SK-N-SH (cell line): ENCODE measurements at regions not wholly inside any gene's neighbourhood (a gene's known extent, or its start where the extent isn't known, plus 50 kb on each side); places are given as distances from the start of the nearest gene placed in this dataset.

ENCODE experiments used
- CTCF ChIA-PET: fragments of 300-600, 350-600 bp; formaldehyde crosslinking; extraction: SDS; loops from one replicate; lab custom pipeline; 2021; lab: Yijun Ruan, JAX
- POLR2A ChIA-PET: fragments of 350-600 bp; sonication (Branson Sonifier 250); formaldehyde crosslinking; extraction: SDS; loops from one replicate; lab custom pipeline; 2020; ENCODE audit warnings: antibody characterized with exemption, inconsistent platforms; lab: Yijun Ruan, JAX
- DNase-seq: peaks from one replicate; pipeline ENCODE4 v3.0.0; 2012
- H2AFZ ChIP-seq: fragments of 200-600 bp; sonication (generic); 2 replicates; pipeline ENCODE4 v1.8.1; 2016; ENCODE audit warnings: antibody characterized with exemption, mild to moderate bottlenecking, low read depth
- H3F3A ChIP-seq: fragments of 200-600 bp; sonication (generic); replicated peaks from 2 replicates; pipeline ENCODE3; 2016; ENCODE audit warnings: antibody characterized with exemption, mild to moderate bottlenecking; ENCODE audit not compliant: insufficient read depth
- H3K27ac ChIP-seq, 2 experiments: fragments of 200-500 bp in 1 of 2; fragments of 200-600 bp in 1 of 2; sonication (Bioruptor generic) in 1 of 2; sonication (generic), shearing (Covaris generic) in 1 of 2; 2 replicates each; pipeline versions ENCODE4 v1.5.1 to v1.6.1; 2014 to 2016; ENCODE audit warnings: low read depth in 2 of 2, inconsistent platforms in 1 of 2, low read length in 1 of 2, mild to moderate bottlenecking in 1 of 2, mixed read lengths in 1 of 2
- H3K27me3 ChIP-seq: fragments of 200-600 bp; sonication (generic), shearing (Covaris generic); 2 replicates; pipeline ENCODE4 v1.6.1; 2016; ENCODE audit warnings: mixed run types; ENCODE audit not compliant: insufficient read depth
- H3K36me3 ChIP-seq, 2 experiments: fragments of 200-500 bp in 1 of 2; fragments of 200-600 bp in 1 of 2; sonication (Bioruptor generic) in 1 of 2; sonication (generic) in 1 of 2; replicated peaks in 1 of 2; 2 replicates each; pipeline versions ENCODE3 to v1.5.1; 2014 to 2016; ENCODE audit warnings: low read length in 1 of 2, mild to moderate bottlenecking in 1 of 2; ENCODE audit not compliant: insufficient read depth in 2 of 2, control insufficient read depth in 1 of 2
- H3K4me1 ChIP-seq, 2 experiments: fragments of 200-500 bp in 1 of 2; fragments of 200-600 bp in 1 of 2; sonication (Bioruptor generic) in 1 of 2; sonication (generic), shearing (Covaris generic) in 1 of 2; 2 replicates each; pipeline versions ENCODE4 v1.5.1 to v1.6.1; 2014 to 2016; ENCODE audit warnings: low read depth in 1 of 2, low read length in 1 of 2, mixed run types in 1 of 2; ENCODE audit not compliant: insufficient read depth in 2 of 2, control insufficient read depth in 1 of 2
- H3K4me2 ChIP-seq: fragments of 200-600 bp; sonication (generic), shearing (Covaris generic); 2 replicates; pipeline ENCODE4 v1.6.1; 2017; ENCODE audit warnings: mixed run types
- H3K4me3 ChIP-seq, 2 experiments: fragments of 200-500 bp in 1 of 2; fragments of 200-600 bp in 1 of 2; sonication (Bioruptor generic) in 1 of 2; sonication (generic), shearing (Covaris generic) in 1 of 2; 2 replicates each; pipeline versions ENCODE4 v1.5.1 to v1.8.1; 2014 to 2016; ENCODE audit warnings: low read depth in 2 of 2, inconsistent platforms in 1 of 2, low read length in 1 of 2, mild to moderate bottlenecking in 1 of 2, mixed read lengths in 1 of 2, moderate library complexity in 1 of 2
- H3K79me2 ChIP-seq: fragments of 200-600 bp; sonication (generic); 2 replicates; pipeline ENCODE4 v1.8.1; 2017; ENCODE audit warnings: mild to moderate bottlenecking; ENCODE audit not compliant: insufficient read depth
- H3K9ac ChIP-seq: fragments of 200-600 bp; sonication (generic); 2 replicates; pipeline ENCODE4 v1.6.1; 2017; ENCODE audit warnings: mixed run types
- H3K9me2 ChIP-seq: fragments of 200-600 bp; sonication (generic); 2 replicates; pipeline ENCODE4 v1.6.1; 2017; ENCODE audit warnings: mixed run types
- H3K9me3 ChIP-seq: fragments of 200-600 bp; sonication (generic); 2 replicates; pipeline ENCODE4 v1.6.1; 2017; ENCODE audit warnings: mixed run types, mild to moderate bottlenecking, moderate library complexity
- H4K20me1 ChIP-seq: fragments of 200-600 bp; sonication (generic); 2 replicates; pipeline ENCODE4 v1.6.1; 2017; ENCODE audit warnings: mild to moderate bottlenecking, mixed run types; ENCODE audit not compliant: insufficient read depth
- CHD2 ChIP-seq: fragments of 150-350 bp; IDR thresholded peaks from 2 replicates; pipeline ENCODE4 v1.6.1; 2018; ENCODE audit warnings: low read length; ENCODE audit not compliant: partially characterized antibody
- ELF1 ChIP-seq: IDR thresholded peaks from 2 replicates; pipeline ENCODE4 v1.4.0; 2012
- EP300 ChIP-seq, 2 experiments: IDR thresholded peaks; 2 replicates each; pipeline versions ENCODE4 v1.4.0 to v1.6.1; 2012; ENCODE audit warnings: borderline replicate concordance in 1 of 2, low read depth in 1 of 2, low read length in 1 of 2
- EZH2phosphoT487 ChIP-seq: fragments of 200-600 bp; sonication (generic); IDR thresholded peaks from 2 replicates; pipeline ENCODE4 v1.6.1; 2017; ENCODE audit warnings: low read depth, mixed run types, mild to moderate bottlenecking, antibody characterized with exemption, moderate library complexity, borderline replicate concordance
- FOXJ3 ChIP-seq: sonication (generic); formaldehyde crosslinking; IDR thresholded peaks from 2 replicates; pipeline ENCODE4 v1.5.1; 2020; ENCODE audit warnings: mild to moderate bottlenecking, missing genetic modification reagents
- FOXM1 ChIP-seq: IDR thresholded peaks from 2 replicates; pipeline ENCODE4 v1.4.0; 2012; ENCODE audit warnings: low read depth, mild to moderate bottlenecking
- GABPA ChIP-seq: IDR thresholded peaks from 2 replicates; pipeline ENCODE4 v1.4.0; 2012; ENCODE audit warnings: low read depth, mild to moderate bottlenecking
- GATA2 ChIP-seq: sonication (generic); formaldehyde crosslinking; IDR thresholded peaks from 2 replicates; pipeline ENCODE4 v1.5.0; 2020; ENCODE audit warnings: mild to moderate bottlenecking, missing genetic modification reagents
- JUND ChIP-seq: IDR thresholded peaks from 2 replicates; pipeline ENCODE4 v1.4.0; 2012
- MEF2A ChIP-seq: IDR thresholded peaks from 2 replicates; pipeline ENCODE4 v1.4.0; 2012; ENCODE audit warnings: low read depth, borderline replicate concordance
- MXI1 ChIP-seq: IDR thresholded peaks from 2 replicates; pipeline ENCODE4 v1.6.1; 2012; ENCODE audit warnings: mild to moderate bottlenecking, low read depth, low read length, improper control_type of control experiment
- NRF1 ChIP-seq: IDR thresholded peaks from 2 replicates; pipeline ENCODE4 v1.6.1; 2012; ENCODE audit warnings: low read depth, mild to moderate bottlenecking, low read length
- POLR2AphosphoS5 ChIP-seq: IDR thresholded peaks from 2 replicates; pipeline ENCODE4 v1.6.1; 2012; ENCODE audit warnings: low read depth, low read length
- RAD21 ChIP-seq: IDR thresholded peaks from 2 replicates; pipeline ENCODE4 v1.6.1; 2012; ENCODE audit warnings: mild to moderate bottlenecking, low read length
- RXRA ChIP-seq: IDR thresholded peaks from 2 replicates; pipeline ENCODE4 v1.4.0; 2012; ENCODE audit warnings: low read depth, mild to moderate bottlenecking, borderline replicate concordance
- SIN3A ChIP-seq: IDR thresholded peaks from 2 replicates; pipeline ENCODE4 v1.6.1; 2012; ENCODE audit warnings: low read depth, mild to moderate bottlenecking, low read length, moderate library complexity, borderline replicate concordance
- TEAD4 ChIP-seq: IDR thresholded peaks from 2 replicates; pipeline ENCODE4 v1.4.0; 2012; ENCODE audit warnings: mild to moderate bottlenecking, borderline replicate concordance; ENCODE audit not compliant: insufficient read depth
- WGBS: methylation state at CpG from one replicate; pipeline ENCODE4 v1.1.6; 2017; ENCODE audit warnings: low lambda C conversion rate; 5-methylcytosine and 5-hydroxymethylcytosine counted together
- TF ChIP-seq, protein P1 (sequence below): IDR thresholded peaks from 2 replicates; pipeline ENCODE4; 2012
- TF ChIP-seq, protein P2 (sequence below): IDR thresholded peaks from 2 replicates; pipeline ENCODE4 v1.4.0; 2012; ENCODE audit warnings: low read depth, borderline replicate concordance
- TF ChIP-seq, protein P3 (sequence below): fragments of 200-600 bp; sonication (generic); IDR thresholded peaks from 2 replicates; pipeline ENCODE4 v1.6.1; 2017; ENCODE audit warnings: antibody characterized with exemption, mild to moderate bottlenecking, moderate library complexity
- TF ChIP-seq, protein P4 (sequence below): IDR thresholded peaks from 2 replicates; pipeline ENCODE4 v1.6.1; 2012; ENCODE audit warnings: mild to moderate bottlenecking, low read depth, low read length, moderate library complexity

DNA sequence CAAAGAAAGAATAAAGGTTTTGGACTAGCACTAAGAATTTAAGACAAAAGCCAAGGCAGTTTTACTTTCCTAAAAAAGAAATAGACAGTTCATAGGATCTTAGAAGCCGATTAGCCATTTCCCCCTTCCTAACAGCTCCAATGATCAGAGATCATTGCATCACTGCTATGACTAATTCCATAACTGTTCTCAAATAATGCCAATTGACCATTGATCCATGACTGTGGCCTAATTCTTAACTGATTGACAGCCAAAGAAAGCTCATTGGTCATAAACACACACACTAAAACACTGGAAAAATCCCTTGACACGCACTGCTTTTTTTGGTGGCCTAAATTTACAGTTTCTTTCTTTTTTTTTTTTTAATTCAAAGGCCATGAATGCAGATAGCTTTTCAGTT is 345.0 kb upstream of the ACVR2A start:
- TF ChIP-seq FOXM1 (no peak), NRF1 (no peak), RXRA (no peak), RAD21 (no peak), SIN3A (no peak), POLR2AphosphoS5 (no peak), TEAD4 (no peak), MEF2A (no peak)
- no peak overlapping the region for H3K4me2 ChIP-seq
- no peak overlapping the region for H3K27ac ChIP-seq
- H3K27me3 ChIP-seq: no peaks in the 10 kb centered on the region; the same call in 1 of the 2 replicates
- H3K79me2 ChIP-seq: no peaks in the 10 kb centered on the region
- H3F3A ChIP-seq: no peaks in the 10 kb centered on the region
- no peak overlapping the region for H3K4me3 ChIP-seq
- no peaks in the 10 kb centered on the region for H3K9me2 ChIP-seq
- 13% methylated on average over 2 of the region's 2 CpGs for WGBS
- H2AFZ ChIP-seq: no peak overlapping the region
- H4K20me1 ChIP-seq: no peaks in the 10 kb centered on the region
- no peaks in the 10 kb centered on the region for H3K9me3 ChIP-seq
- ChIA-PET CTCF (no interaction called here), POLR2A (no interaction called here)
- H3K4me1 ChIP-seq: no peaks in the 10 kb centered on the region
- H3K36me3 ChIP-seq: no peaks in the 10 kb centered on the region
- no peak for DNase-seq
- H3K9ac ChIP-seq: no peak overlapping the region

DNA sequence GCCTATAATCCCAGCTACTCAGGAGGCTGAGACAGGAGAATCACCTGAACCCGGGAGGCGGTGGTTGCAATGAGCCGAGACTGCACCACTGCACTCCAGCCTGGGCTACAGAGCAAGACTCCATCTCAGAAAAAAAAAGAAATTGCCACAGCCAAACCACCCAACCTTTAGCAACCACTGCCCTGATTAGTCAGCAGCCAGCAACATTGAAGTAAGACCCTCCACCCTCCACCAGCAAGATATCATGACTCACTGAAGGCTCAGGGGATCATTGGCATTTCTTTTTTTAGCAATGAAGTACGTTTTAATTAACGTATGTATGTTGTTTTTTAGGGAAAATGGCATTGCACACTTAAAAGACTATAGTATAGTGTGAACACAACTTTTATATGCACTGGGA is 349.1 kb upstream of the ACVR2A start:
- H3K4me2 ChIP-seq: no peak overlapping the region
- no peak overlapping the region for H2AFZ ChIP-seq
- no peaks in the 10 kb centered on the region for H3K9me2 ChIP-seq
- H3K79me2 ChIP-seq: no peaks in the 10 kb centered on the region
- no peaks in the 10 kb centered on the region for H4K20me1 ChIP-seq
- CTCF ChIA-PET: no interaction called here
- no peak overlapping the region for H3K27ac ChIP-seq
- H3K9me3 ChIP-seq: no peaks in the 10 kb centered on the region
- no peak overlapping the region for H3K9ac ChIP-seq
- POLR2A ChIA-PET: no interaction called here
- no peak for DNase-seq
- H3K4me1 ChIP-seq: no peaks in the 10 kb centered on the region
- H3K36me3 ChIP-seq: no peaks in the 10 kb centered on the region
- H3K4me3 ChIP-seq: no peak overlapping the region
- no peaks in the 10 kb centered on the region; the same call in 1 of the 2 replicates for H3K27me3 ChIP-seq
- 20% methylated on average over 5 of the region's 5 CpGs for WGBS
- no peaks in the 10 kb centered on the region for H3F3A ChIP-seq
- TF ChIP-seq POLR2AphosphoS5 (no peak), RXRA (no peak), NRF1 (no peak), EZH2phosphoT487 (no peak), GABPA (no peak), MXI1 (no peak), CHD2 (no peak), FOXJ3 (CRISPR knock-in tag) (no peak), TEAD4 (no peak), FOXM1 (no peak), MEF2A (no peak), GATA2 (no peak), ELF1 (no peak), EP300 (IDR thresholded peaks at IDR 0.05; ENCODE audit: borderline replicate concordance in 1 of 2, low read depth in 1 of 2, low read length in 1 of 2) (no peak), JUND (no peak)
- TF ChIP-seq, protein P1, sequence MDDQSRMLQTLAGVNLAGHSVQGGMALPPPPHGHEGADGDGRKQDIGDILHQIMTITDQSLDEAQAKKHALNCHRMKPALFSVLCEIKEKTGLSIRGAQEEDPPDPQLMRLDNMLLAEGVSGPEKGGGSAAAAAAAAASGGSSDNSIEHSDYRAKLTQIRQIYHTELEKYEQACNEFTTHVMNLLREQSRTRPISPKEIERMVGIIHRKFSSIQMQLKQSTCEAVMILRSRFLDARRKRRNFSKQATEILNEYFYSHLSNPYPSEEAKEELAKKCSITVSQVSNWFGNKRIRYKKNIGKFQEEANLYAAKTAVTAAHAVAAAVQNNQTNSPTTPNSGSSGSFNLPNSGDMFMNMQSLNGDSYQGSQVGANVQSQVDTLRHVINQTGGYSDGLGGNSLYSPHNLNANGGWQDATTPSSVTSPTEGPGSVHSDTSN: no peak
- TF ChIP-seq, protein P2, sequence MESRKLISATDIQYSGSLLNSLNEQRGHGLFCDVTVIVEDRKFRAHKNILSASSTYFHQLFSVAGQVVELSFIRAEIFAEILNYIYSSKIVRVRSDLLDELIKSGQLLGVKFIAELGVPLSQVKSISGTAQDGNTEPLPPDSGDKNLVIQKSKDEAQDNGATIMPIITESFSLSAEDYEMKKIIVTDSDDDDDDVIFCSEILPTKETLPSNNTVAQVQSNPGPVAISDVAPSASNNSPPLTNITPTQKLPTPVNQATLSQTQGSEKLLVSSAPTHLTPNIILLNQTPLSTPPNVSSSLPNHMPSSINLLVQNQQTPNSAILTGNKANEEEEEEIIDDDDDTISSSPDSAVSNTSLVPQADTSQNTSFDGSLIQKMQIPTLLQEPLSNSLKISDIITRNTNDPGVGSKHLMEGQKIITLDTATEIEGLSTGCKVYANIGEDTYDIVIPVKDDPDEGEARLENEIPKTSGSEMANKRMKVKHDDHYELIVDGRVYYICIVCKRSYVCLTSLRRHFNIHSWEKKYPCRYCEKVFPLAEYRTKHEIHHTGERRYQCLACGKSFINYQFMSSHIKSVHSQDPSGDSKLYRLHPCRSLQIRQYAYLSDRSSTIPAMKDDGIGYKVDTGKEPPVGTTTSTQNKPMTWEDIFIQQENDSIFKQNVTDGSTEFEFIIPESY: no peak
- TF ChIP-seq, protein P3, sequence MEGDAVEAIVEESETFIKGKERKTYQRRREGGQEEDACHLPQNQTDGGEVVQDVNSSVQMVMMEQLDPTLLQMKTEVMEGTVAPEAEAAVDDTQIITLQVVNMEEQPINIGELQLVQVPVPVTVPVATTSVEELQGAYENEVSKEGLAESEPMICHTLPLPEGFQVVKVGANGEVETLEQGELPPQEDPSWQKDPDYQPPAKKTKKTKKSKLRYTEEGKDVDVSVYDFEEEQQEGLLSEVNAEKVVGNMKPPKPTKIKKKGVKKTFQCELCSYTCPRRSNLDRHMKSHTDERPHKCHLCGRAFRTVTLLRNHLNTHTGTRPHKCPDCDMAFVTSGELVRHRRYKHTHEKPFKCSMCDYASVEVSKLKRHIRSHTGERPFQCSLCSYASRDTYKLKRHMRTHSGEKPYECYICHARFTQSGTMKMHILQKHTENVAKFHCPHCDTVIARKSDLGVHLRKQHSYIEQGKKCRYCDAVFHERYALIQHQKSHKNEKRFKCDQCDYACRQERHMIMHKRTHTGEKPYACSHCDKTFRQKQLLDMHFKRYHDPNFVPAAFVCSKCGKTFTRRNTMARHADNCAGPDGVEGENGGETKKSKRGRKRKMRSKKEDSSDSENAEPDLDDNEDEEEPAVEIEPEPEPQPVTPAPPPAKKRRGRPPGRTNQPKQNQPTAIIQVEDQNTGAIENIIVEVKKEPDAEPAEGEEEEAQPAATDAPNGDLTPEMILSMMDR: no peak
- TF ChIP-seq, protein P4, sequence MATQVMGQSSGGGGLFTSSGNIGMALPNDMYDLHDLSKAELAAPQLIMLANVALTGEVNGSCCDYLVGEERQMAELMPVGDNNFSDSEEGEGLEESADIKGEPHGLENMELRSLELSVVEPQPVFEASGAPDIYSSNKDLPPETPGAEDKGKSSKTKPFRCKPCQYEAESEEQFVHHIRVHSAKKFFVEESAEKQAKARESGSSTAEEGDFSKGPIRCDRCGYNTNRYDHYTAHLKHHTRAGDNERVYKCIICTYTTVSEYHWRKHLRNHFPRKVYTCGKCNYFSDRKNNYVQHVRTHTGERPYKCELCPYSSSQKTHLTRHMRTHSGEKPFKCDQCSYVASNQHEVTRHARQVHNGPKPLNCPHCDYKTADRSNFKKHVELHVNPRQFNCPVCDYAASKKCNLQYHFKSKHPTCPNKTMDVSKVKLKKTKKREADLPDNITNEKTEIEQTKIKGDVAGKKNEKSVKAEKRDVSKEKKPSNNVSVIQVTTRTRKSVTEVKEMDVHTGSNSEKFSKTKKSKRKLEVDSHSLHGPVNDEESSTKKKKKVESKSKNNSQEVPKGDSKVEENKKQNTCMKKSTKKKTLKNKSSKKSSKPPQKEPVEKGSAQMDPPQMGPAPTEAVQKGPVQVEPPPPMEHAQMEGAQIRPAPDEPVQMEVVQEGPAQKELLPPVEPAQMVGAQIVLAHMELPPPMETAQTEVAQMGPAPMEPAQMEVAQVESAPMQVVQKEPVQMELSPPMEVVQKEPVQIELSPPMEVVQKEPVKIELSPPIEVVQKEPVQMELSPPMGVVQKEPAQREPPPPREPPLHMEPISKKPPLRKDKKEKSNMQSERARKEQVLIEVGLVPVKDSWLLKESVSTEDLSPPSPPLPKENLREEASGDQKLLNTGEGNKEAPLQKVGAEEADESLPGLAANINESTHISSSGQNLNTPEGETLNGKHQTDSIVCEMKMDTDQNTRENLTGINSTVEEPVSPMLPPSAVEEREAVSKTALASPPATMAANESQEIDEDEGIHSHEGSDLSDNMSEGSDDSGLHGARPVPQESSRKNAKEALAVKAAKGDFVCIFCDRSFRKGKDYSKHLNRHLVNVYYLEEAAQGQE: no peak
